Endothelial cell (in vitro differentiated cells): ENCODE measurements at regions not wholly inside any gene's neighbourhood (a gene's known extent, or its start where the extent isn't known, plus 50 kb on each side); places are given as distances from the start of the nearest gene placed in this dataset.
A peak's percentile ranks its signal among the peaks of the same experiment; 100 is the strongest.

Experiments used
- DNase-seq: peaks from one replicate; pipeline ENCODE4 v3.0.0; 2021; ENCODE audit warnings: low spot score
- H3K27ac Mint-ChIP-seq: one replicate; pipeline ENCODE4 v1.8.0; 2021; ENCODE audit warnings: mixed read lengths, inconsistent platforms; ENCODE audit not compliant: unreplicated experiment
- H3K27me3 Mint-ChIP-seq: one replicate; pipeline ENCODE4 v1.8.0; 2021; ENCODE audit warnings: mild to moderate bottlenecking, moderate library complexity, mixed read lengths, inconsistent platforms; ENCODE audit not compliant: unreplicated experiment
- H3K36me3 Mint-ChIP-seq: one replicate; pipeline ENCODE4 v1.8.0; 2021; ENCODE audit warnings: mild to moderate bottlenecking, low read depth, mixed read lengths, inconsistent platforms; ENCODE audit not compliant: unreplicated experiment
- H3K4me1 Mint-ChIP-seq: one replicate; pipeline ENCODE4 v1.8.0; 2021; ENCODE audit warnings: mild to moderate bottlenecking, mixed read lengths, inconsistent platforms; ENCODE audit not compliant: unreplicated experiment
- H3K4me3 Mint-ChIP-seq: one replicate; pipeline ENCODE4 v1.8.0; 2021; ENCODE audit warnings: mild to moderate bottlenecking, mixed read lengths, inconsistent platforms; ENCODE audit not compliant: unreplicated experiment
- H3K9me3 Mint-ChIP-seq: one replicate; pipeline ENCODE4 v1.8.0; 2021; ENCODE audit warnings: mixed read lengths, inconsistent platforms; ENCODE audit not compliant: unreplicated experiment
- CTCF ChIP-seq: fragments of 200-600 bp; sonication (generic); IDR thresholded peaks from one replicate; pipeline ENCODE4 v1.5.0; 2021; ENCODE audit warnings: antibody characterized with exemption; ENCODE audit not compliant: unreplicated experiment

DNA sequence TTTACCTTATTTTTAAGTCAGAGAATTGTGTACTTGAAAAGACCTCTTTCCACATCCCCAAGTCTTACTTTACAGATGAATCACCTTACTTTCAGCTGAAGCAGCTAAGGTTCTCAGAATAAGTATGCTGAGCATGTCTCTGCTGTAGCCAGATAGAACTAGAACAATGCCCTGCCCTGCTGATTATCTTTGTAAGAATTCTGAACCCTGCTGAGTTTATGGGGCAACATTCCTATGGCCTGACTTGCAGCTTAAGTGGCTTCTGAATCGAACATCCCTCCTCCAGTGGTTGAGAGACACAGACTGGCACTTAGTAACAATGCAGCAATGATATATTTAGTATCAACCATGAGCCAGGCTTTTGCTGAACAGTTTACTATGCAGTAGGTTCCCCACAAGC lies 592.0 kb upstream of the WWC1 start:
- TF ChIP-seq CTCF: no peak
- peaks cover 3% of the 10 kb centered on the region for H3K4me1 Mint-ChIP-seq
- no peaks in the 10 kb centered on the region for H3K9me3 Mint-ChIP-seq
- H3K27ac Mint-ChIP-seq: peak overlapping the region; percentile 77
- peak; percentile 9 for DNase-seq
- H3K36me3 Mint-ChIP-seq: no peaks in the 10 kb centered on the region
- H3K27me3 Mint-ChIP-seq: no peaks in the 10 kb centered on the region
- H3K4me3 Mint-ChIP-seq: no peak overlapping the region

DNA sequence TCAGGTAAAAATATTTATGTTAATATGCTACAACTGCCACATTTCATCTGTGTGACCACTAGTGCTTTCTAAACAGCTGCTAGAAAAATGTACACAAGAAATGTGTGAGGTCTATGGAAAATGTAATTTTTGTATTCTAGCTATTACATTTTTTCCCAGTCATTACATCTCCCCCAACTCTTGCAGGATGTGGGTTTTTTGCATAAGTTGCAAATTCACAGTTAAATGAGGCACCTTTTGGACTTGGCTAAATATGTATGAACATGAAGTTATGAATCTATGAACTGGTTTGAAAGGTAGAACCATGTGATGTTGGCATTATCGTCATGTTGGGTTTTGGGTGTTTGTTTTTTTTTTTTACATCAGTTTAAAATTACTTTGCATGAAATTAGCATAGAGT lies 590.4 kb upstream of the WWC1 start:
- H3K27ac Mint-ChIP-seq: no peak overlapping the region
- peaks cover 3% of the 10 kb centered on the region for H3K4me1 Mint-ChIP-seq
- no peak overlapping the region for H3K4me3 Mint-ChIP-seq
- H3K36me3 Mint-ChIP-seq: no peaks in the 10 kb centered on the region
- no peaks in the 10 kb centered on the region for H3K9me3 Mint-ChIP-seq
- DNase-seq: no peak
- no peaks in the 10 kb centered on the region for H3K27me3 Mint-ChIP-seq
- TF ChIP-seq CTCF: no peak

- no peak overlapping the region for H3K27ac Mint-ChIP-seq
- no peak for DNase-seq
- no peaks in the 10 kb centered on the region for H3K36me3 Mint-ChIP-seq
These were observed 589.4 kb upstream of the WWC1 start for GRCh38 chr5:167702014-167702413.

GRCh38 chr5:167708449-167708848 lies 583.0 kb upstream of the WWC1 start:
- H3K27ac Mint-ChIP-seq: no peak overlapping the region
- no peaks in the 10 kb centered on the region for H3K9me3 Mint-ChIP-seq
- H3K4me1 Mint-ChIP-seq: no peaks in the 10 kb centered on the region
- no peaks in the 10 kb centered on the region for H3K36me3 Mint-ChIP-seq
- no peak for TF ChIP-seq CTCF
- no peak overlapping the region for H3K4me3 Mint-ChIP-seq
- H3K27me3 Mint-ChIP-seq: no peaks in the 10 kb centered on the region
- DNase-seq: no peak

More at GRCh38 chr5:167702014-167702413, 589.4 kb upstream of the WWC1 start:
- Mint-ChIP-seq H3K27me3 (no peaks in the 10 kb centered on the region), H3K4me1 (no peaks in the 10 kb centered on the region), H3K4me3 (no peak overlapping the region), H3K9me3 (no peaks in the 10 kb centered on the region)
- TF ChIP-seq CTCF: no peak

DNA sequence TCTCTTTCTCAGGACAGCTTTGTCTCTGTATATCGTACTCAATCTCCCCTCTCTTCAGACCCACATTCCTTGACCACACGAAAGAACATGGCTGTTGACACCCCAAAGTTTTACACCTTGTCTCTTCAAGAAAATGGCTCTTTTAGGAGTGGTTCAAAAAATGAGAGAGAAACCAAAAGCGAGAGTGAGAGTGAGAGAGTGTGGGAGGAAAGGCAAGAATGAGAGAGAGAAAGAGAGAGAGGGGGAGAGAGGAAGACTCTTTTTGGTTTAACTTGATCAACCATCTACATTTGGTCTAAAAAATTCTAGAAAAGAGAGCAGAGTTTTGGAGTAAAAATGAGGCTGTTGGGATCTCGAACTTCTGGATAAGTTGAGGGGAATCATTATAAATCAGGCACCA lies 581.8 kb upstream of the WWC1 start:
- Mint-ChIP-seq H3K4me1 (no peaks in the 10 kb centered on the region), H3K9me3 (no peaks in the 10 kb centered on the region), H3K27ac (no peak overlapping the region), H3K4me3 (no peak overlapping the region), H3K27me3 (no peaks in the 10 kb centered on the region), H3K36me3 (no peaks in the 10 kb centered on the region)
- no peak for DNase-seq
- no peak for TF ChIP-seq CTCF
